SJSA1 (cell line): ENCODE measurements at regions not wholly inside any gene's neighbourhood (a gene's known extent, or its start where the extent isn't known, plus 50 kb on each side); places are given as distances from the start of the nearest gene placed in this dataset.

Experiments used
- DNase-seq, 2 experiments: peaks; one replicate each; pipeline ENCODE4 v3.0.0-alpha.2; 2015 to 2020; ENCODE audit warnings: low spot score in 2 of 2, low read depth in 1 of 2
- H3K27ac ChIP-seq: fragments of 250-450 bp; sonication (Bioruptor Pico); 2 replicates; pipeline ENCODE4 v1.5.1; 2020; ENCODE audit warnings: mild to moderate bottlenecking, moderate library complexity
- H3K27me3 ChIP-seq: fragments of 250-450 bp; sonication (Bioruptor Pico); replicated peaks from 2 replicates; pipeline ENCODE4 v1.5.1; 2020; ENCODE audit warnings: mild to moderate bottlenecking, moderate library complexity
- H3K36me3 ChIP-seq: fragments of 250-450 bp; sonication (Bioruptor Pico); 2 replicates; pipeline ENCODE4 v1.5.1; 2020; ENCODE audit warnings: mild to moderate bottlenecking
- H3K4me1 ChIP-seq: fragments of 250-450 bp; sonication (Bioruptor Pico); replicated peaks from 2 replicates; pipeline ENCODE4 v1.6.1; 2021; ENCODE audit warnings: mild to moderate bottlenecking
- H3K4me3 ChIP-seq: fragments of 250-450 bp; sonication (Bioruptor Pico); 2 replicates; pipeline ENCODE4 v1.5.1; 2020; ENCODE audit warnings: mild to moderate bottlenecking
- H3K9me3 ChIP-seq: fragments of 250-450 bp; sonication (Bioruptor Pico); replicated peaks from 2 replicates; pipeline ENCODE4 v1.5.1; 2020; ENCODE audit warnings: mild to moderate bottlenecking

- Histone ChIP-seq H3K27me3 (no peaks in the 10 kb centered on the region), H3K9me3 (no peaks in the 10 kb centered on the region), H3K27ac (no peak overlapping the region), H3K4me3 (no peak overlapping the region), H3K36me3 (no peaks in the 10 kb centered on the region), H3K4me1 (no peaks in the 10 kb centered on the region)
- DNase-seq: no peak
Measured at GRCh38 chr6:105753207-105753606, 332.9 kb upstream of the PRDM1 start.

DNA sequence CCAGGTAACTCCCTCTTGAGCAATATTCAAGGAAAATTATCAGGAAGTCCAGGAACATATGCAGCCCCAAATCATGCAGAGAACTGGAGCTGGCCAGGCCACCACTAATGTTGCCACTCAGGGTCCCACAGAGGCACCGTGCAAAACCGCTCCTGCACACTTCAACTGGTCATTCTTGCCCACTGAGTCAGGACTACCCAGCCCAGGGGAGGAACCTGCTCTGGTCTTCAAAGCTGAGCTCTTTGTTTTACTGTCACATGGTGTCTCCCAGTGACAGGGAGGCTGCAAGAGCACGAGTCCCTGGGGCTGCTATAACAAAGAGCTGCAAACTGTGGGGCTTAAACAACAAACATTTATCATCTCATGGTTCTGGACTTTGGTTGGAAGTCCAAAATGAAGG, 336.0 kb upstream of the PRDM1 start:
- Histone ChIP-seq H3K9me3 (no peaks in the 10 kb centered on the region; the same call in 1 of the 2 replicates), H3K27me3 (no peaks in the 10 kb centered on the region), H3K4me1 (no peaks in the 10 kb centered on the region), H3K36me3 (no peaks in the 10 kb centered on the region), H3K4me3 (no peak overlapping the region), H3K27ac (no peak overlapping the region)
- no peak for DNase-seq

- DNase-seq: peak in 1 of 2 experiments; percentile 5
- Histone ChIP-seq H3K27me3 (no peaks in the 10 kb centered on the region), H3K27ac (no peak overlapping the region), H3K4me1 (no peaks in the 10 kb centered on the region), H3K36me3 (no peaks in the 10 kb centered on the region), H3K4me3 (no peak overlapping the region), H3K9me3 (no peaks in the 10 kb centered on the region; the same call in 1 of the 2 replicates)
Measured at GRCh38 chr6:105748737-105749161, 337.4 kb upstream of the PRDM1 start.

GRCh38 chr6:105747823-105748405, 338.2 kb upstream of the PRDM1 start:
- no peak for DNase-seq
- Histone ChIP-seq H3K27me3 (no peaks in the 10 kb centered on the region), H3K27ac (no peak overlapping the region)

DNA sequence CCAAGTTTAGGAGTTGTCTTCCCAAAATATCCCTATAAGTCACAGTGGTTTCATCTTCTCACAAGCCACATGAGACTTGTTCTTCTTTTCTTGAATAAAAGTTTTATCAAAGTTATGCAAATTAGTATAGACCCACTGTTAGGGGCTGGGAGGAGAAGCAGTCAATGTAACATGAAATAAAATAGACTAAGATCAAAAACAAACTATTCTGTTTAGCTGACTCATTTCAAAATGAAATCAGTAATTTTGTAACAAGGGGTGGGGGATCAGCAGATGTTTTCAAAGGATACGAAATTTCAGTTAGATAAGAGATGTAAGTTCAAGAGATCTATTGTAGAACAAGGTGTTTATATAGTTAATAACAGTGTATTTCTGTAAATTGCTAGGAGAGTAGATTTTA, 339.6 kb upstream of the PRDM1 start:
- H3K27ac ChIP-seq: no peak overlapping the region
- H3K36me3 ChIP-seq: no peaks in the 10 kb centered on the region
- no peak overlapping the region for H3K4me3 ChIP-seq
- H3K9me3 ChIP-seq: no peaks in the 10 kb centered on the region; the same call in 1 of the 2 replicates
- DNase-seq: no peak
- H3K27me3 ChIP-seq: no peaks in the 10 kb centered on the region
- H3K4me1 ChIP-seq: no peaks in the 10 kb centered on the region

More at GRCh38 chr6:105747823-105748405, 338.2 kb upstream of the PRDM1 start:
- Histone ChIP-seq H3K36me3 (no peaks in the 10 kb centered on the region), H3K4me1 (no peaks in the 10 kb centered on the region), H3K9me3 (no peaks in the 10 kb centered on the region; the same call in 1 of the 2 replicates), H3K4me3 (no peak overlapping the region)

- DNase-seq: no peak
- Histone ChIP-seq H3K36me3 (no peaks in the 10 kb centered on the region), H3K27me3 (no peaks in the 10 kb centered on the region), H3K4me3 (no peak overlapping the region), H3K9me3 (peaks cover 1% of the 10 kb centered on the region; the same call in 1 of the 2 replicates), H3K27ac (no peak overlapping the region), H3K4me1 (no peaks in the 10 kb centered on the region)
Measured at GRCh38 chr6:105746130-105746505, 340.0 kb upstream of the PRDM1 start.

- no peaks in the 10 kb centered on the region for H3K4me1 ChIP-seq
- no peak overlapping the region for H3K4me3 ChIP-seq
- peaks cover 2% of the 10 kb centered on the region; the same call in 1 of the 2 replicates for H3K9me3 ChIP-seq
- no peak for DNase-seq
- no peak overlapping the region for H3K27ac ChIP-seq
- H3K36me3 ChIP-seq: no peaks in the 10 kb centered on the region
- H3K27me3 ChIP-seq: no peaks in the 10 kb centered on the region
Measured at GRCh38 chr6:105745464-105746129, 340.5 kb upstream of the PRDM1 start.

DNA sequence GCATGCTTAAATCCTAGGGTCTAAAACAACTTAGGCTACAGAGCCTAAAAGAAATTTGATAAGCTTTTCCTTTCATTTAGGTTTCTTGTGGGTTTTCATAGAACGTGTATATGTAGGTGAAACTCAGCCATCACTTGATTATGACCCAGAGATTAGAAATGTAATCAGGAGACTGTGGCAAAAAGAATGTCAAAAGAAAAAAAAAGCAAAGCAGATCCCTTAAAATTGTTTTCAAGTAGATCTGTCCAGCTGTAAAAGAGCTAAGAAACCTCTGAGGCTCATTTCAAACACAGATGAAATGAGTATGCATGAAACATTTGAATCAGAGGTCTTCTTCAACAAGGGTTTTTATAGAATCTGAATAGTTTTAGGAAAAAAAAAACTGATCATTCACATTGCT, 341.3 kb upstream of the PRDM1 start:
- peaks cover 2% of the 10 kb centered on the region; the same call in 1 of the 2 replicates for H3K9me3 ChIP-seq
- no peaks in the 10 kb centered on the region for H3K36me3 ChIP-seq
- H3K4me3 ChIP-seq: no peak overlapping the region
- no peak for DNase-seq
- no peaks in the 10 kb centered on the region for H3K27me3 ChIP-seq
- no peaks in the 10 kb centered on the region for H3K4me1 ChIP-seq
- no peak overlapping the region for H3K27ac ChIP-seq

DNA sequence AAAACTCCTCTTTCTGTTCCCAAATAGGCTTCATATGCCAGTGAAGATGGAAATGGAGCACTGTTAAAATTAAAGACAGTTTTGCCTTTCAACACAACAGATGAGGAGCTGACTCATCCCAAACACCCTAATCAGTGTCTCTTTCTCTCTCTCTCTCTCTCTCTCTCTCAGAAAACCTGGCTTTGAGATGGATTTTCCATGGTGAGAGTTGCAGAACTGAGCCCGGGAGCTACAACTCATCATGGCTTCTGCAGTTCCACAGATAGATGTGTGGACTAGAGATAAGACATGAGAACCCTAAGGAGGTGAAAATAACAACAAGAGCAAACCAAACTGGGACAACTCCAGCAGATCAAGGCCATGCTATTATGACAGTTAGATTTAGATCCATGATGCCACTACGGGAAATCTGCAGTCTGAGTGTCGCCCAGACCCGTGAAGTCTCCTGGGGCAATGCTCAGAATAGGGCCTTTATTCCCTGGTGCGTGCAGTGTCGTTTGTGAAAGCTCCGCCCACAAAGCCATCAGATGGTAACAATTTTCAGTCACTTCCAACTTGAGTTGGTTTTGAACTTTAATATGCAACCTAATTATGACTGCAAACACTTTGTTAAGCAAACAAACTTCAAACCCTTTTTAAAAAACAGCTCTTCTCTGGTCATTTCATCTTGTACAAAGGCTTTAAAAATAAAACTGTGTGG, 338.2 kb upstream of the PREP start:
- Histone ChIP-seq H3K4me1 (no peaks in the 10 kb centered on the region), H3K36me3 (no peaks in the 10 kb centered on the region), H3K27me3 (no peaks in the 10 kb centered on the region), H3K4me3 (no peak overlapping the region), H3K9me3 (0 out of 2 replicates have a peak, but pooled peaks cover 2% of the 10 kb centered on the region), H3K27ac (no peak overlapping the region)
- DNase-seq: no peak

DNA sequence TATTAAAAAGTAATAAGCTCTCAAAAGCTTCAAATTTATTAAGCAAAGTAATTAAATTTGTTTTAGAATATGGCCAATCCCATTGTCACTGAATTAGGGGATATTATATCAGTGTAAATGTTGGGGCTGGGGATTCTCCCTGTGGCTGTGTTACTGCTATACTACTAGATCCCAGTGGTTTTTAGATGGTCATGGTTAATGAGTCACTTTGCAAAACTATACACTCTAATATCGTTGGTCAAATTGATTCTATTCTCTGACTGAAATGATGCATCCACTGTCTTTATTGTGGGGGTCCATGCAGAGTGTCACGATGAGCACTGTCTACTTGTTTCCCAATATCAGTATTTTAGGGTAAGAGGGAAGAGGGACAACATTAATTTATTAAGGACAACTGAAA, 336.9 kb upstream of the PREP start:
- Histone ChIP-seq H3K9me3 (0 out of 2 replicates have a peak, but pooled peaks cover 2% of the 10 kb centered on the region), H3K36me3 (no peaks in the 10 kb centered on the region), H3K4me1 (no peaks in the 10 kb centered on the region), H3K27me3 (no peaks in the 10 kb centered on the region), H3K27ac (no peak overlapping the region), H3K4me3 (no peak overlapping the region)
- DNase-seq: no peak

- Histone ChIP-seq H3K4me3 (no peak overlapping the region), H3K36me3 (no peaks in the 10 kb centered on the region), H3K27ac (no peak overlapping the region), H3K9me3 (no peaks in the 10 kb centered on the region), H3K27me3 (no peaks in the 10 kb centered on the region), H3K4me1 (no peaks in the 10 kb centered on the region)
- DNase-seq: peak in 1 of 2 experiments; percentile 24
Measured at GRCh38 chr6:105733556-105734162, 330.8 kb upstream of the PREP start.

DNA sequence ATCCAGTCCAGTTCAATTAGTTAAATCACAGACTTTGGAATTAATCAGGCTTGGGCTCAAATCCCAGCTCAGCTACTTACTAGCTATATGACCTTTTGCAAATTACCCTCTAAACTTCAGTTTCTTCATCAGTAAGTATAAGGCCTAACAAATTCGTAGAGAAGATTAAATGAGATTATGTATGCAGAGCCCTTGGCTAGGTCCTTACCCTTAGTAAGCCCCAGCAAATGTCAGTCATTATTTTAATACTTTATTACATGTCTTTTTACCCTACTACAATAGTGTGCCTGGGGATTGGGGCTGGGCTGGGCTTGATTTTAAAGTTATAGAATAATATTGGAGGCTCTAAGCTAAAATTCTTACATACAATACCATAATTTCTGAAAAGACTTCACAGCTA, 326.1 kb upstream of the PREP start:
- no peaks in the 10 kb centered on the region for H3K4me1 ChIP-seq
- H3K9me3 ChIP-seq: no peaks in the 10 kb centered on the region
- no peaks in the 10 kb centered on the region for H3K27me3 ChIP-seq

GRCh38 chr6:105726902-105727655, 324.2 kb upstream of the PREP start:
- H3K4me1 ChIP-seq: no peaks in the 10 kb centered on the region
- no peaks in the 10 kb centered on the region for H3K27me3 ChIP-seq
- no peaks in the 10 kb centered on the region for H3K9me3 ChIP-seq
- no peak for DNase-seq
- H3K4me3 ChIP-seq: no peak overlapping the region
- no peaks in the 10 kb centered on the region for H3K36me3 ChIP-seq
- H3K27ac ChIP-seq: no peak overlapping the region

More for the DNA sequence above, 326.1 kb upstream of the PREP start:
- DNase-seq: no peak
- Histone ChIP-seq H3K36me3 (no peaks in the 10 kb centered on the region), H3K4me3 (no peak overlapping the region), H3K27ac (no peak overlapping the region)
